ENCODE measurements at regions not wholly inside any gene's neighbourhood (a gene's known extent, or its start where the extent isn't known, plus 50 kb on each side); places are given as distances from the start of the nearest gene placed in this dataset.

GRCh38 chr12:75837700-75838099, 193.9 kb downstream of the PHLDA1 start:
- no peak overlapping the region for H3K9ac ChIP-seq
- H4K20me1 ChIP-seq (ENCODE audit: insufficient read depth): no peaks in the 10 kb centered on the region
- H3K4me1 ChIP-seq (ENCODE audit: control insufficient read depth in 1 of 2, insufficient read depth in 2 of 2, low read depth in 1 of 2, low read length in 1 of 2): peaks cover 0 to 10% of the 10 kb centered on the region in 2 experiments; a peak in 2 of 4 replicates
- H3F3A ChIP-seq (replicated peaks; ENCODE audit: insufficient read depth): no peaks in the 10 kb centered on the region
- 79% methylated on average over 2 of the region's 2 CpGs for whole genome bisulfite sequencing (ENCODE audit: low lambda C conversion rate)
- H2AFZ ChIP-seq (ENCODE audit: low read depth): no peak overlapping the region
- H3K9me3 ChIP-seq: no peaks in the 10 kb centered on the region
- TF ChIP-seq GATA2 (CRISPR knock-in tag; IDR thresholded peaks at IDR 0.05) (peak; percentile 47; the same call in 1 of the 2 replicates), FOXJ3 (CRISPR knock-in tag; IDR thresholded peaks at IDR 0.05) (no peak), JUND (IDR thresholded peaks at IDR 0.05) (no peak), REST (IDR thresholded peaks at IDR 0.05; ENCODE audit: low read depth, low read length) (no peak), EZH2phosphoT487 (IDR thresholded peaks at IDR 0.05; ENCODE audit: borderline replicate concordance, low read depth) (no peak), ELF1 (IDR thresholded peaks at IDR 0.05) (no peak), NFIC (IDR thresholded peaks at IDR 0.05; ENCODE audit: borderline replicate concordance) (no peak), MAX (IDR thresholded peaks at IDR 0.05; ENCODE audit: low read depth) (no peak), TEAD4 (IDR thresholded peaks at IDR 0.05; ENCODE audit: borderline replicate concordance, insufficient read depth) (no peak), CHD2 (IDR thresholded peaks at IDR 0.05; ENCODE audit: low read length, partially characterized antibody) (peak; percentile 66), USF2 (IDR thresholded peaks at IDR 0.05; ENCODE audit: borderline replicate concordance, low read depth, low read length) (no peak), RCOR1 (IDR thresholded peaks at IDR 0.05; ENCODE audit: low read length) (peak; percentile 64; the same call in 1 of the 2 replicates), EP300 (IDR thresholded peaks at IDR 0.05; ENCODE audit: borderline replicate concordance in 1 of 2, low read depth in 1 of 2, low read length in 1 of 2) (peak in 1 of 2 experiments; percentile 58; a peak in 1 of 4 replicates)
- H3K4me2 ChIP-seq: no peak overlapping the region
- peak; percentile 36 for DNase-seq
- H3K27me3 ChIP-seq (ENCODE audit: insufficient read depth): no peaks in the 10 kb centered on the region
- H3K4me3 ChIP-seq (ENCODE audit: low read depth in 2 of 2, low read length in 1 of 2): no peak overlapping the region
- no peaks in the 10 kb centered on the region for H3K9me2 ChIP-seq
- CTCF ChIA-PET: interaction anchor here (0.7 to 1.4 kb wide), 6 partner anchors 11 to 249 kb away, joined by 3 to 5 read pairs (median 4); no protein-coding TSS in a partner anchor
- POLR2A ChIA-PET: interaction anchor here (1.0 kb wide), 1 partner anchor 9 kb away, joined by 3 read pairs; no protein-coding TSS in a partner anchor
- peak overlapping the region in 1 of 2 experiments; percentile 62; a peak in 2 of 4 replicates for H3K27ac ChIP-seq (ENCODE audit: low read depth in 2 of 2, low read length in 1 of 2)
- no peaks in the 10 kb centered on the region for H3K36me3 ChIP-seq (replicated peaks in 1 of 2; ENCODE audit: control insufficient read depth in 1 of 2, insufficient read depth in 2 of 2, low read length in 1 of 2)
- H3K79me2 ChIP-seq (ENCODE audit: insufficient read depth): no peaks in the 10 kb centered on the region
